ENCODE measurements at regions not wholly inside any gene's neighbourhood (a gene's known extent, or its start where the extent isn't known, plus 50 kb on each side); places are given as distances from the start of the nearest gene placed in this dataset.

- TF ChIP-seq SUZ12 (IDR thresholded peaks at IDR 0.05; ENCODE audit: extremely low read depth, insufficient read depth, insufficient read length) (no peak), YY1 (IDR thresholded peaks at IDR 0.05; ENCODE audit: insufficient read depth, insufficient read length) (no peak)
Observed at GRCh38 chr4:74608151-74608949, 163.4 kb downstream of the AREG start.

Data from NT2/D1 (cell line).